Mesenchymal stem cell (in vitro differentiated cells and primary cell): ENCODE measurements at regions not wholly inside any gene's neighbourhood (a gene's known extent, or its start where the extent isn't known, plus 50 kb on each side); places are given as distances from the start of the nearest gene placed in this dataset.

ENCODE experiments used
- DNase-seq: peaks from one replicate; pipeline ENCODE4 v3.0.0-alpha.2; 2013
- H2AFZ ChIP-seq: one replicate; pipeline ENCODE4 v1.6.1; 2013; ENCODE audit warnings: low read depth, mild to moderate bottlenecking, control low read depth, inconsistent platforms, low read length, moderate library complexity
- H2AK5ac ChIP-seq: 2 replicates; pipeline ENCODE4 v1.6.1; 2013; ENCODE audit warnings: low read length, moderate library complexity, mild to moderate bottlenecking, inconsistent platforms; ENCODE audit not compliant: severe bottlenecking
- H2BK120ac ChIP-seq: one replicate; pipeline ENCODE4 v1.6.1; 2013; ENCODE audit warnings: low read depth, mild to moderate bottlenecking, inconsistent platforms, low read length, moderate library complexity
- H2BK12ac ChIP-seq, 2 experiments: one replicate each; pipeline ENCODE4 v1.6.1; 2013; ENCODE audit warnings: inconsistent platforms in 2 of 2, low read length in 2 of 2, mild to moderate bottlenecking in 2 of 2, moderate library complexity in 2 of 2, control low read depth in 1 of 2
- H2BK15ac ChIP-seq: one replicate; pipeline ENCODE4 v1.6.1; 2013; ENCODE audit warnings: mild to moderate bottlenecking, low read depth, inconsistent platforms; ENCODE audit not compliant: poor library complexity, severe bottlenecking
- H2BK5ac ChIP-seq: 2 replicates; pipeline ENCODE4 v1.6.1; 2013; ENCODE audit warnings: low read depth, mild to moderate bottlenecking, low read length, control low read depth, inconsistent platforms; ENCODE audit not compliant: poor library complexity, severe bottlenecking
- H3K14ac ChIP-seq, 2 experiments: one replicate each; pipeline ENCODE4 v1.6.1; 2013; ENCODE audit warnings: inconsistent platforms in 2 of 2, low read length in 2 of 2, control low read depth in 1 of 2, mild to moderate bottlenecking in 1 of 2, moderate library complexity in 1 of 2
- H3K18ac ChIP-seq, 2 experiments: one replicate each; pipeline ENCODE4 v1.6.1; 2013; ENCODE audit warnings: inconsistent platforms in 2 of 2, low read length in 2 of 2, control low read depth in 1 of 2, low read depth in 1 of 2, mild to moderate bottlenecking in 1 of 2
- H3K23ac ChIP-seq, 2 experiments: one replicate each; pipeline ENCODE4 v1.6.1; 2013; ENCODE audit warnings: inconsistent platforms in 2 of 2, low read length in 2 of 2, mild to moderate bottlenecking in 2 of 2, moderate library complexity in 2 of 2, control low read depth in 1 of 2
- H3K27ac ChIP-seq: 2 replicates; pipeline ENCODE4 v1.5.1; 2013; ENCODE audit warnings: mild to moderate bottlenecking, moderate library complexity, low read length, control low read depth, inconsistent platforms; ENCODE audit not compliant: poor library complexity, severe bottlenecking
- H3K27me3 ChIP-seq, 2 experiments: 2 replicates each; pipeline versions ENCODE4 v1.6.1 to v1.7.0; 2013; ENCODE audit warnings: low read length in 2 of 2, mild to moderate bottlenecking in 2 of 2, moderate library complexity in 2 of 2, control low read depth in 1 of 2, inconsistent platforms in 1 of 2; ENCODE audit not compliant: control insufficient read depth in 1 of 2, insufficient read depth in 1 of 2
- H3K36me3 ChIP-seq, 2 experiments: 2 replicates each; pipeline versions ENCODE4 v1.6.1 to v1.7.0; 2013; ENCODE audit warnings: low read length in 2 of 2, control low read depth in 1 of 2, inconsistent platforms in 1 of 2, low read depth in 1 of 2, mild to moderate bottlenecking in 1 of 2; ENCODE audit not compliant: insufficient read depth in 2 of 2, control insufficient read depth in 1 of 2
- H3K4ac ChIP-seq, 2 experiments: one replicate each; pipeline ENCODE4 v1.6.1; 2013; ENCODE audit warnings: inconsistent platforms in 2 of 2, low read length in 2 of 2, mild to moderate bottlenecking in 2 of 2, moderate library complexity in 2 of 2, control low read depth in 1 of 2, low read depth in 1 of 2
- H3K4me1 ChIP-seq: 2 replicates; pipeline ENCODE4 v1.6.1; 2013; ENCODE audit warnings: low read depth, low read length, control low read depth; ENCODE audit not compliant: control insufficient read depth, insufficient read depth
- H3K4me2 ChIP-seq: 2 replicates; pipeline ENCODE4 v1.6.1; 2013; ENCODE audit warnings: low read length, mild to moderate bottlenecking, inconsistent platforms; ENCODE audit not compliant: poor library complexity, severe bottlenecking
- H3K4me3 ChIP-seq, 2 experiments: 2 replicates each; pipeline versions ENCODE4 v1.5.1 to v1.7.0; 2013; ENCODE audit warnings: low read length in 2 of 2, mild to moderate bottlenecking in 2 of 2, control low read depth in 1 of 2, low read depth in 1 of 2; ENCODE audit not compliant: insufficient read depth in 1 of 2
- H3K79me1 ChIP-seq: replicated peaks from 2 replicates; pipeline ENCODE4 v1.6.1; 2013; ENCODE audit warnings: mild to moderate bottlenecking, control low read depth, low read length, inconsistent platforms; ENCODE audit not compliant: poor library complexity, severe bottlenecking
- H3K9ac ChIP-seq: 2 replicates; pipeline ENCODE4 v1.7.0; 2013; ENCODE audit warnings: mild to moderate bottlenecking, low read length, moderate library complexity
- H3K9me3 ChIP-seq: 2 replicates; pipeline ENCODE4 v1.7.0; 2013; ENCODE audit warnings: mild to moderate bottlenecking, low read length; ENCODE audit not compliant: control insufficient read depth
- H4K8ac ChIP-seq: one replicate; pipeline ENCODE4 v1.6.1; 2013; ENCODE audit warnings: inconsistent platforms, mild to moderate bottlenecking, low read length, moderate library complexity
- H4K91ac ChIP-seq: one replicate; pipeline ENCODE4 v1.6.1; 2013; ENCODE audit warnings: mild to moderate bottlenecking, low read length, inconsistent platforms
- WGBS: methylation state at CpG from one replicate; pipeline ENCODE4 v1.1.7; 2013; ENCODE audit warnings: mixed read lengths; 5-methylcytosine and 5-hydroxymethylcytosine counted together

GRCh38 chr2:217632043-217632442 is 370.8 kb downstream of the TNS1 start:
- no peak overlapping the region for H2BK15ac ChIP-seq
- no peak overlapping the region for H3K4me3 ChIP-seq
- no peak overlapping the region for H3K9ac ChIP-seq
- H3K4ac ChIP-seq = no peak overlapping the region
- H3K27ac ChIP-seq = no peak overlapping the region
- H3K4me1 ChIP-seq = no peaks in the 10 kb centered on the region
- no peak overlapping the region for H2AFZ ChIP-seq
- no peak overlapping the region for H2AK5ac ChIP-seq
- no peak overlapping the region for H2BK12ac ChIP-seq
- H2BK5ac ChIP-seq = no peak overlapping the region
- H3K4me2 ChIP-seq = no peak overlapping the region
- H3K36me3 ChIP-seq = no peaks in the 10 kb centered on the region
- H2BK120ac ChIP-seq = no peak overlapping the region
- H3K79me1 ChIP-seq = no peaks in the 10 kb centered on the region
- no peaks in the 10 kb centered on the region for H3K9me3 ChIP-seq
- H3K27me3 ChIP-seq = peaks cover 13% of the 10 kb centered on the region in 2 experiments
- WGBS = 96% methylated on average over 1 of the region's 1 CpG
- no peak overlapping the region for H3K18ac ChIP-seq
- no peak overlapping the region for H3K14ac ChIP-seq
- no peak overlapping the region for H4K91ac ChIP-seq
- no peak for DNase-seq
- H3K23ac ChIP-seq = no peak overlapping the region
- H4K8ac ChIP-seq = no peak overlapping the region

GRCh38 chr2:217631115-217631514 is 371.7 kb downstream of the TNS1 start:
- H4K91ac ChIP-seq = no peak overlapping the region
- no peaks in the 10 kb centered on the region for H3K9me3 ChIP-seq
- H2BK12ac ChIP-seq = no peak overlapping the region
- no peak overlapping the region for H3K18ac ChIP-seq
- no peak overlapping the region for H3K4me2 ChIP-seq
- WGBS = 34% methylated on average over 10 of the region's 10 CpGs
- no peaks in the 10 kb centered on the region for H3K36me3 ChIP-seq
- H3K4ac ChIP-seq = no peak overlapping the region
- no peak overlapping the region for H2AFZ ChIP-seq
- H3K27ac ChIP-seq = no peak overlapping the region
- no peak overlapping the region for H3K23ac ChIP-seq
- no peak overlapping the region for H4K8ac ChIP-seq
- no peaks in the 10 kb centered on the region for H3K79me1 ChIP-seq
- H3K14ac ChIP-seq = no peak overlapping the region
- no peak overlapping the region for H2BK5ac ChIP-seq
- no peak overlapping the region for H2BK15ac ChIP-seq
- H2AK5ac ChIP-seq = no peak overlapping the region
- no peaks in the 10 kb centered on the region for H3K4me1 ChIP-seq
- no peak for DNase-seq
- peaks cover 13% of the 10 kb centered on the region in 2 experiments for H3K27me3 ChIP-seq
- H2BK120ac ChIP-seq = no peak overlapping the region
- H3K4me3 ChIP-seq = no peak overlapping the region
- no peak overlapping the region for H3K9ac ChIP-seq

- Histone ChIP-seq H3K18ac (no peak overlapping the region), H3K27ac (no peak overlapping the region), H2BK12ac (no peak overlapping the region), H2BK120ac (no peak overlapping the region), H3K9me3 (no peaks in the 10 kb centered on the region), H2AFZ (no peak overlapping the region), H3K14ac (no peak overlapping the region), H3K36me3 (no peaks in the 10 kb centered on the region), H2BK5ac (no peak overlapping the region), H2BK15ac (peak overlapping the region; percentile 68), H2AK5ac (no peak overlapping the region), H3K4ac (no peak overlapping the region), H3K4me3 (no peak overlapping the region), H3K23ac (no peak overlapping the region), H4K8ac (peak overlapping the region; percentile 50), H3K4me1 (no peaks in the 10 kb centered on the region), H3K79me1 (no peaks in the 10 kb centered on the region), H3K27me3 (peaks cover 13% of the 10 kb centered on the region in 2 experiments), H3K4me2 (no peak overlapping the region), H4K91ac (no peak overlapping the region), H3K9ac (no peak overlapping the region)
- no peak for DNase-seq
These were observed 373.4 kb downstream of the TNS1 start for GRCh38 chr2:217629347-217629746.

GRCh38 chr2:217628061-217628460 is 374.7 kb downstream of the TNS1 start:
- H3K36me3 ChIP-seq = no peaks in the 10 kb centered on the region
- H2BK15ac ChIP-seq = no peak overlapping the region
- no peaks in the 10 kb centered on the region for H3K9me3 ChIP-seq
- WGBS = 94% methylated on average over 2 of the region's 2 CpGs
- H2AFZ ChIP-seq = no peak overlapping the region
- no peak overlapping the region for H3K9ac ChIP-seq
- DNase-seq = no peak
- H3K23ac ChIP-seq = no peak overlapping the region
- no peak overlapping the region for H4K8ac ChIP-seq
- H4K91ac ChIP-seq = no peak overlapping the region
- no peak overlapping the region for H3K4me2 ChIP-seq
- H3K27ac ChIP-seq = no peak overlapping the region
- peak overlapping the region; percentile 53 for H2AK5ac ChIP-seq
- no peak overlapping the region for H3K4me3 ChIP-seq
- H3K4me1 ChIP-seq = no peaks in the 10 kb centered on the region
- H3K14ac ChIP-seq = no peak overlapping the region
- H2BK12ac ChIP-seq = peak overlapping the region in 1 of 2 experiments; percentile 0
- H2BK120ac ChIP-seq = no peak overlapping the region
- peak overlapping the region in 1 of 2 experiments; percentile 5 for H3K4ac ChIP-seq
- no peak overlapping the region for H2BK5ac ChIP-seq
- no peak overlapping the region for H3K18ac ChIP-seq
- H3K79me1 ChIP-seq = no peaks in the 10 kb centered on the region
- H3K27me3 ChIP-seq = peaks cover 9 to 13% of the 10 kb centered on the region in 2 experiments
